Stimulated activated naive CD8-positive, alpha-beta T cell treated with anti-CD3 and anti-CD28 coated beads, Interleukin-15, Interleukin-2, amounts not matched to agents 100 ng/mL and 50 ng/mL, for 24 hours (primary cell): ENCODE measurements at regions not wholly inside any gene's neighbourhood (a gene's known extent, or its start where the extent isn't known, plus 50 kb on each side); places are given as distances from the start of the nearest gene placed in this dataset.
"Not testable (repeated sequence)": the region's sequence is repeated elsewhere in the genome, so short reads cannot be mapped to it uniquely, and the experiment has no call there.

Experiments
- H3K27ac Mint-ChIP-seq: one replicate; pipeline ENCODE4 v1.8.0; 2021; ENCODE audit warnings: mild to moderate bottlenecking, mixed read lengths
- H3K27me3 Mint-ChIP-seq: one replicate; pipeline ENCODE4 v1.8.0; 2021; ENCODE audit warnings: mixed read lengths
- H3K36me3 Mint-ChIP-seq: one replicate; pipeline ENCODE4 v1.8.0; 2021; ENCODE audit warnings: low read depth, mixed read lengths
- H3K4me1 Mint-ChIP-seq: one replicate; pipeline ENCODE4 v1.8.0; 2021; ENCODE audit warnings: low read depth, mixed read lengths
- H3K4me3 Mint-ChIP-seq: one replicate; pipeline ENCODE4 v1.8.0; 2021; ENCODE audit warnings: mild to moderate bottlenecking, mixed read lengths
- H3K9me3 Mint-ChIP-seq: one replicate; pipeline ENCODE4 v1.8.0; 2021; ENCODE audit warnings: mixed read lengths

DNA sequence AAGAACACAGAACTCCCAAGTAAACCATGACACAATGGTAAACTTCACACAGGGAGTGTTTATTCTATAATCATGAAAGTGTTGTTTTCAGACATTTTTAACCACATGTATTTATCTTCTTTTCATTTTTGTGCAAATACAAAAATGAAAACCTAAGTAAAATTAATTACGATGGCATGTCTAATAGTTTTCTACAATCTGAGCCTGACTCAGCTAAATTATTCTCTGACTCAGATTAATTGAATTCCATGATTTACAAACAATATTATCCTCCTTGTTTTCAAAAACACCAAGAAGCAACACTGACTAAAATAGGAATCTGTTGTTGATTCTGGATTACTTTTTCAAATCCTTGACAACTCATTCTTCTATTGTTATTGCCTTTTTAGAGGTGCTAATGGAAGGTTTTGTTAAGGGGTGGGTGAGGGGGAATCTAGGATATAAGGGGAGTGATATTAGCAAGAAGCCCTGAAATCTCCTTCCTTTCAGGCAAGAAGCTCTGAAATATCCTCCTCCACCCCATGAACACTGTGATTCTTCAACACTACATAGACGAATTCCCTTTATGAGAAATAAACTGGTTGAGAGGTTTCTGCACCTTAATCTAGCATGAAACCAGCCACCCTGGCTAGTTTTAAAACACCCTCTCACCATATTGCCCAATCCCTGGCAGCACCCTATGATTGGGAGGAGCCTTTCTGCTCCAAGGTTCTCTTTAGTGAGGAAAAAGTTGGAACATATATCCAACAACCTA lies 1057.7 kb upstream of the PCDH20 start:
- Mint-ChIP-seq H3K9me3 (peaks cover 15% of the 10 kb centered on the region), H3K27me3 (no peaks in the 10 kb centered on the region), H3K36me3 (no peaks in the 10 kb centered on the region), H3K27ac (no peak overlapping the region), H3K4me1 (no peaks in the 10 kb centered on the region), H3K4me3 (no peak overlapping the region)

DNA sequence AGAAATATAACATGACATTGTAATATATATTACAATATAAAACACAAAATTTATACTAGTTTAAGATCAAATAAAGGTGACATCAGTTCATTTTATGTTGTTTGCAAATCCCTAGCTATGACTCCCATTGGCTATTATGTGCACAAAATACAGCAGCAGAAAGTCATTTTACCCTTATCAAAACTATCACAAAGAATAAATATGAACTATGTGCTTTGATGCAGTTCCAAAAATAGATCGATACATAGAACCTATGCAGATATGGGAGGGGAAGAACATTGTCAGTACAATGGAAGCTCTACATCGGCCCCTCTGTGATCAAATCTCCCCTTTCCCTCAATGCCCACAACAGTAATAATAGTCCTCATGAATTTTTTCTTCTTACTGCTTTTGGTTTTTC lies 1038.1 kb upstream of the PCDH20 start:
- no peaks in the 10 kb centered on the region for H3K27me3 Mint-ChIP-seq
- peaks cover 6% of the 10 kb centered on the region for H3K9me3 Mint-ChIP-seq
- no peak overlapping the region for H3K27ac Mint-ChIP-seq
- no peak overlapping the region for H3K4me3 Mint-ChIP-seq
- no peaks in the 10 kb centered on the region for H3K4me1 Mint-ChIP-seq
- H3K36me3 Mint-ChIP-seq: no peaks in the 10 kb centered on the region

DNA sequence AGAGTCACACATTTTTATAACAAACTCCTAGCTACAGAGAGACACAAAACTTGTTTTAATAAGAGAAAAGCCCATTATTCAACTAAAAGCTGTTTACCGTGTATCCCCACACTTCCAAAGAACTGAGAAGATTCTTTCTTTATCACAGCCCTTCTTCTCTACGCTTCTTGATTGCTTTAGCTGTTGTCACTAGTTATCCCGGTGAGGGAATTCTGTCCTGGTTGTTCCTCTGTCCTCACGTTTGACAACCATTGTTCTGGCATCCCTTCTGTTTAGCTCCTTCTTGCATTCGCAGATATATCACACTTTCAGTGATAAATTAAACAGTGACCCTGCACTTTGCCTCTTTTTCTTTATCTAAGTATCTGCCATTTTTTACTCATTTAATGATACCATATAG lies 1035.1 kb upstream of the PCDH20 start:
- peaks cover 10% of the 10 kb centered on the region for H3K9me3 Mint-ChIP-seq
- H3K27ac Mint-ChIP-seq: no peak overlapping the region
- H3K4me1 Mint-ChIP-seq: no peaks in the 10 kb centered on the region
- H3K4me3 Mint-ChIP-seq: no peak overlapping the region
- no peaks in the 10 kb centered on the region for H3K36me3 Mint-ChIP-seq
- no peaks in the 10 kb centered on the region for H3K27me3 Mint-ChIP-seq

DNA sequence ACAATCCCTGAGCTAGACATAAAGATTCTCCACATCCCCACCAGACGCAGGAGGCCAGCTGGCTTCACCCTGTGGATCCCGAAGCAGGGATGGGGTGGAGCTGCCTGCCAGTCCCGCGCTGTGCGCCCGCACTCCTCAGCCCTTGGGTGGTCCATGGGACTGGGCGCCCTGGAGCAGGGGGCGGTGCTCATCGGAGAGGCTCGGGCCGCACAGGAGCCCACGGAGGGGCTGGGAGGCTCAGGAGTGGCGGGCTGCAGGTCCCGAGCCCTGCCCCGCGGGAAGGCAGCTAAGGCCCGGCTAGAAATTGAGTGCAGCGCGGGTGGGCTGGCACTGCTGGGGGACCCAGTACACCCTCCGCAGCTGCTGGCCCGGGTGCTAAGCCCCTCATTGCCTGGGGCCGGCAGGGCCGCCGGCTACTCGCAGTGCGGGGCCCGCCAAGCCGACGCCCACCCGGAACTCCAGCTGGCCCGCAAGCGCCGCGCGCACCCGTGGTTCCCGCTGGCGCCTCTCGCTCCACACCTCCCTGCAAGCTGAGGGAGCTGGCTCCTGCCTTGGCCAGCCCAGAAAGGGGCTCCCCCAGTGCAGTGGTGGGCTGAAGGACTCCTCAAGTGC lies 1032.2 kb upstream of the PCDH20 start:
- not testable (repeated sequence) for H3K36me3 Mint-ChIP-seq, H3K27ac Mint-ChIP-seq, H3K4me3 Mint-ChIP-seq, H3K27me3 Mint-ChIP-seq, H3K4me1 Mint-ChIP-seq
- H3K9me3 Mint-ChIP-seq: peaks cover 10% of the 10 kb centered on the region

DNA sequence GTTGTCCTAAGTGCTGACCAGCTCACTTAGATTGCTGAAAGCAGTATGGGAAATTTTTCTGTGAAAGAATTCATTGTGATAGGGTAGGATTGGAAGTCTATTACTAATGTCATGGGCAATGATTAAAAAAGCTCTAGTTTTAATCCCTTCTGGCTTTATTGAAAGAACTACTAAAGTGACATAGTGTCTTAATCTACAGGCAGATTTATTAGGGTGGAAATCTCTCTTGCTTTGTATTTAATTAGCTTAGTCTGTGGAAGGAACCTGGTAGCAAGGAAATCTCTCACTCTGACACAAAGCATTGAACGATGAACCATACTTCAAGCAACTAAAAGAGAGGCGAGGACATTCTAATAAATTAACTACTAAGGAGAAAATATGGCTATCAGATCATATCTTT lies 1029.2 kb upstream of the PCDH20 start:
- H3K4me3 Mint-ChIP-seq: no peak overlapping the region
- H3K4me1 Mint-ChIP-seq: no peaks in the 10 kb centered on the region
- no peaks in the 10 kb centered on the region for H3K27me3 Mint-ChIP-seq
- no peaks in the 10 kb centered on the region for H3K36me3 Mint-ChIP-seq
- H3K9me3 Mint-ChIP-seq: peaks cover 11% of the 10 kb centered on the region
- no peak overlapping the region for H3K27ac Mint-ChIP-seq

DNA sequence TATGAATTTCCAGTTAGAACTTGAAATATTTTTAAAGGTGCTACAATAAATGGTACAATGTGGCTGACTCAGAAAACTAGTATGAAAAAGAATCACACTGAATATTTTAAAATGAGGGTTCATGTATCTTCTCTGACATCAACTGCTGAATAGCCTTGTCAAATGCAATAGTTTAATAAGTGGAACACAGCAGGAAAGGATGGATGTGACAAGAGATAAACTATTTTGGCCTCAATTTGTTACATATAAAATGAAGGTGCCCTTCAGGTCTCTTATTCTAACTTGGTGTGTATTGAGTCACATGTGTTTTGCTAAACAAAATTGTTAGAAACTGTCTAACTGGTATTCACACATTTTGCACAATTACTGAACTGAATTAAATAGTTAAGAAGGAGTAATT lies 1018.4 kb upstream of the PCDH20 start:
- no peak overlapping the region for H3K27ac Mint-ChIP-seq
- no peaks in the 10 kb centered on the region for H3K27me3 Mint-ChIP-seq
- no peaks in the 10 kb centered on the region for H3K36me3 Mint-ChIP-seq

DNA sequence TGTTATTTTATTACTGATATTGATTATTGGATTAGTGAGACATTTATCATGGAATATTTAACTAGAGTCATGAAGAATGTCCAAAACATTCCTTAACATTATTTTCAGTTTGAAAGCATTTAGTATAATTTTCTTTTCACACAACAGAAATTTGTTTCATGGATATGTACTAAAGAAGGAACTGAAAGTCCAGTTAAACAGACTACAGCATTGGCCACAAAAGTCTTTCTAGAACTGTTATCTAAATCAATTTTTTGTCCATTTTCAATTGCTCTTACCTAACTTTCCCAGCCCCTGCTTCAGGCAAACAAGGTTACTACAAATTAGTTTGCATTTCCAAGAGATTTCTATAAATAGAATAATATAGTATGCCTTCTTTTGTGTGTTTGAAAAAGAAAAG lies 1018.0 kb upstream of the PCDH20 start:
- no peak overlapping the region for H3K4me3 Mint-ChIP-seq
- H3K4me1 Mint-ChIP-seq: no peaks in the 10 kb centered on the region
- peaks cover 6% of the 10 kb centered on the region for H3K9me3 Mint-ChIP-seq
- no peaks in the 10 kb centered on the region for H3K36me3 Mint-ChIP-seq
- H3K27ac Mint-ChIP-seq: no peak overlapping the region
- H3K27me3 Mint-ChIP-seq: no peaks in the 10 kb centered on the region

More for the DNA sequence above, 1018.4 kb upstream of the PCDH20 start:
- H3K9me3 Mint-ChIP-seq: peaks cover 9% of the 10 kb centered on the region
- no peaks in the 10 kb centered on the region for H3K4me1 Mint-ChIP-seq
- H3K4me3 Mint-ChIP-seq: no peak overlapping the region

DNA sequence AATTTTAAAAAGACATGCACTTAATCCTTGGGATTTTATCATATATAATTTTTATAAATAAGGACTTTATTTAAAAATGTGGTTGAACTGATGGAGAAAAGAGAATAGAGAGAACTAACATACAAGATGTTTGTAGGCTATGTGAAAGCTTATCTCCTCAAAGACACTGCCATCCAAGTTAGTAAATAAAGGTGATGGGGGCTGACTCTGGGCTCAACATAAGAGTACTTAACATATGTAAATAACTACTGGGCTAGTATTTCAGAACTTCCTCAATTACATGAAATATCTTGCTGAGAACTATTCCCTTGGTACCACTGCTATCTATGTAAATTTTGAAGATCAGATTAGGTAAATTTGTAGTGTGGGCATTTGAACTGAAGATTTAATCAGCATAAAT lies 1017.3 kb upstream of the PCDH20 start:
- Mint-ChIP-seq H3K36me3 (no peaks in the 10 kb centered on the region), H3K27me3 (no peaks in the 10 kb centered on the region), H3K4me1 (no peaks in the 10 kb centered on the region), H3K9me3 (peaks cover 6% of the 10 kb centered on the region), H3K4me3 (no peak overlapping the region), H3K27ac (no peak overlapping the region)

DNA sequence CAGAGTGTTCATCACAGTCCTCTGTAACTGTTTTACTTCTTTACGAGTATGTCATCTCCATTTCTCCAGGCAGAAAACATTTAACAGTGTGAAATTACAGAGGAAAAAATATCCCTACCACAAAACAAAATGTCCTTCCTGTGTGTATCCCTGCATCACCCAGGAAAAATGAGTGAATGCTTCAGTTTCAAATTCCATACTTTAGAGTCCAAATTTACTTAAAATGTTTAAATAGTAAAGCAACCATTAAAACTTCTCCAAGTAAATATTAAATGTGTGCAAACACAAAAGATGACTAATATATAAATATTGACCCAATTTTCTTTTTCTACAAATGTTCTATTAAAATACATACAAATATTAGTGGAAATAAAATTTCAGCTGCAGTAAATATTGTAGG lies 1016.6 kb upstream of the PCDH20 start:
- Mint-ChIP-seq H3K4me3 (no peak overlapping the region), H3K9me3 (peaks cover under 1% of the 10 kb centered on the region), H3K27me3 (no peaks in the 10 kb centered on the region), H3K27ac (no peak overlapping the region), H3K36me3 (no peaks in the 10 kb centered on the region), H3K4me1 (no peaks in the 10 kb centered on the region)

DNA sequence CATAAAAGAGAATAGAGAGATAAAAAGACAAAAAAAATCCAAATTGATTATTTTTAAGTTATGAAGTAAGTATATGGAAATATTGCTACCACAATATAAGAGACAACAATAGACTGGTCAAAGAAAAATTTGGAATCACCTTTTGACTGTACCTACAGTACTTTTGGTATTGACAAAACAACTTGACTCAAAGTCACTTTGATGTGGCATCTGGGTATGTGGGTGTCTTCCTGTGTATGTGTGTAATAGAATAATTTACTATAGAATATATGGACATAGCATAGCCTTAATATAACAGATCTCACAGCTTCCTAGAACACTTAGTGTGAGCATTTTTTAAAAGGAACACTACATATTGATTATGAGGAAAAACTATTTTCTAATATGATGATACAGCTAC lies 1016.2 kb upstream of the PCDH20 start:
- Mint-ChIP-seq H3K27ac (no peak overlapping the region), H3K36me3 (no peaks in the 10 kb centered on the region), H3K4me3 (no peak overlapping the region), H3K27me3 (no peaks in the 10 kb centered on the region), H3K4me1 (no peaks in the 10 kb centered on the region), H3K9me3 (no peaks in the 10 kb centered on the region)

DNA sequence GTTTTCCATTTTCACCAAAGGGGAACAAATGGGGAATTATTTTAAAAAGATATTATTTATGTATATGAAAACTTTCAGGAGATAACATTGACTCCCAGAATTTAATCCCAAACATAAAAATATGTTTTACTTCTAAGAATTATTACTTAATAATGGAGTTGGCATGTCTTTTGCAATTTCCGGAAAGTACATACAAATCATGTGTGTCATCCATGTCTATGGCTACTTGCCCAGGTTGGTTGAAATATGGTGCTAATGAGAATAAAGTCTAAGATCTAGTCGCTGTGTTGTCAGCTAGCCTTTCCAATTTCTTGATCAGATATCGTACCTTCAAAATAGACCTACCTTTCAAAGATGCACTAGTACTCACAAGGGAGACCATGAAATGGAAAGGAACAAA lies 1003.2 kb upstream of the PCDH20 start:
- Mint-ChIP-seq H3K27me3 (no peaks in the 10 kb centered on the region), H3K36me3 (no peaks in the 10 kb centered on the region), H3K4me1 (no peaks in the 10 kb centered on the region), H3K4me3 (no peak overlapping the region), H3K27ac (no peak overlapping the region), H3K9me3 (peaks cover 3% of the 10 kb centered on the region)

DNA sequence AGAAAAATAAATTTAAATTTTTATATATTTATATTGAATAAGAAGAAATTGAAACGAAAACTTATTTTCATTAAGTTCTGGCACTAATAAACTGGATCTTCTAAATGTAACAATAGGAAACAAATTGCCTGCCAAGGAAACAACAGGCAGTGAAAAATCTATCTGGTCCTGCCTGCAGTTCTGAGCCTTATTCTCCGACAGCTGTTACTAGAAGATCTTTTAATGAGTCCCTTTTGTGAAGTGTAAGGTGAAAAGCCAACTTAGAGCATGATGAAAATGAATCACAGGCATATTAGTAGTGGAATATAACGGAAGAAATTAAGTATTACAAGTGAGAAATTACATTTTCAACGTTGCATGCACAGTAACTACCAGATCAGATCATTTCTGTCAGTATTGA lies 1002.7 kb upstream of the PCDH20 start:
- H3K4me1 Mint-ChIP-seq: no peaks in the 10 kb centered on the region
- no peaks in the 10 kb centered on the region for H3K27me3 Mint-ChIP-seq
- H3K9me3 Mint-ChIP-seq: peaks cover 3% of the 10 kb centered on the region
- H3K36me3 Mint-ChIP-seq: no peaks in the 10 kb centered on the region
- H3K4me3 Mint-ChIP-seq: no peak overlapping the region
- no peak overlapping the region for H3K27ac Mint-ChIP-seq

DNA sequence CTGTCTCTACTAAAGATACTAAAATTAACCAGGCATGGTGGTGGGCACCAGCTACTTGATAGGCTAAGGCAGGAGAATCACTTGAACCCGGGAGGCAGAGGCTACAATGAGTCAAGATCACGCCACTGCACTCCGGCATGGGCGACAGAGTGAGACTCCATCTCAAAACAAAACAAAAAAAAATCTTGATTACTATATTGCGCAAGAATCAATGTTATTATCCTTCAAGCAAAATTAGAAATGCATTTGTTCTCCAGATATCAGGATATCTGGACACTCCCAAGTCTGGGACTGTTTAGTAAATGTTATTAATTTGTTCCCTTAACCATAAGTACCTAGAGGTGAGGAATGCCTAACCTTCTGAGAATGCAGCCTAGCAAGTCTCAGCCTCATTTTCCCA lies 992.2 kb upstream of the PCDH20 start:
- Mint-ChIP-seq H3K36me3 (no peaks in the 10 kb centered on the region), H3K27me3 (no peaks in the 10 kb centered on the region), H3K4me1 (no peaks in the 10 kb centered on the region), H3K4me3 (no peak overlapping the region), H3K9me3 (peaks cover 9% of the 10 kb centered on the region), H3K27ac (no peak overlapping the region)

DNA sequence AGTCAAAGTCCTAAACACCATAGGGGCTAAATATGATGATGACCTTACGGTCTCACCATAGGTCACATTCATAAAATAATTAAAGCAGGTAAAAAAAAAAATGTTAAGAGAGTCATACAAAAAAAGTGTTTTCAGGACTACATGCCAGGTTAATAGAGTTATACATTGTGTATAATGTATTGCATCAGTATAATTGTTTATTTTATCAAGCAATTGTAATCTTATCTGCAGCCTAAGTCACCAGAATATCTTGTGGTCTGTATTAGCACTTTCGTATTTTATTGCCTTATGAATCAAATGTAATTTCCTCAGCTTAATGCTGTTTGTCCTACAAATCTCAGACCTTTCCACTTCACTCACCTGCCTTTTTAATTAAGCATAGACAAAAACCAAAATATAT lies 972.9 kb upstream of the PCDH20 start:
- no peaks in the 10 kb centered on the region for H3K9me3 Mint-ChIP-seq

DNA sequence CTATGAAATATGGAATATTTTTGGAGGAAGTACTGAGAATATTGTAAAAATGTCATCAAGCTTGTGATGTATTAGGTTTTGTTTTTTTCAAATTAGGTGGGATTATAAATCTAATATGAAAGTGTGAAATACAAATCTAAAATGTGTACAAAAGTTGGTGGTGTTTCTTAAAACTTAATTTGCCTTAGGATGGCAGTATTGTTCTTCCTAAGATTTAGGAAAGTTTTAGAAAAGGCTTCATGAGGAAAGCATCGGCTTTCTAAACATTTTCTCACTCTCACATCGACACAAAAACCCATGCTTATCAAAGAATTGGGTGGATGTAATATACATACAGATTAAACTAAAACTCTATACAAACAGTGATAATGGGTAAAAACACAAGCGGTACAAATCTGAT lies 972.0 kb upstream of the PCDH20 start:
- Mint-ChIP-seq H3K27me3 (no peaks in the 10 kb centered on the region), H3K36me3 (no peaks in the 10 kb centered on the region), H3K4me3 (no peak overlapping the region)

More for the DNA sequence above, 972.9 kb upstream of the PCDH20 start:
- Mint-ChIP-seq H3K4me3 (no peak overlapping the region), H3K27ac (no peak overlapping the region), H3K27me3 (no peaks in the 10 kb centered on the region), H3K36me3 (no peaks in the 10 kb centered on the region), H3K4me1 (no peaks in the 10 kb centered on the region)

DNA sequence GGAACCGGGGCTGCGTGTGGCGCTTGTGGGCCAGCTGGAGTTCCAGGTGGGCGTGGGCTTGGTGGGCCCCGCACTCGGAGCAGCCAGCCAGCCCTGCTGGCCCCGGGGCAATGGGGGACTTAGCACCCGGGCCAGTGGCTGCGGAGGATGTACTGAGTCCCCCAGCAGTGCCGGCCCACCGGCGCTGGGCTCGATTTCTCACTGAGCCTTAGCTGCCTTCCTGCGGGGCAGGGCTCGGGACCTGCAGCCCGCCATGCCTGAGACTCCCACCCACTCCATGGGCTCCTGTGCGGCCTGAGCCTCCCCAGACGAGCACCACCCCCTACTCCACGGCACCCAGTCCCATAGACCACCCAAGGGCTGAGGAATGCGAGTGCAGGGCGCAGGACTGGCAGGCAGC lies 963.6 kb upstream of the PCDH20 start:
- H3K9me3 Mint-ChIP-seq, H3K27me3 Mint-ChIP-seq, H3K27ac Mint-ChIP-seq, H3K36me3 Mint-ChIP-seq, H3K4me3 Mint-ChIP-seq, H3K4me1 Mint-ChIP-seq: not testable (repeated sequence)

More for the DNA sequence above, 972.0 kb upstream of the PCDH20 start:
- Mint-ChIP-seq H3K4me1 (no peaks in the 10 kb centered on the region), H3K27ac (no peak overlapping the region), H3K9me3 (no peaks in the 10 kb centered on the region)
